ENCODE measurements at regions not wholly inside any gene's neighbourhood (a gene's known extent, or its start where the extent isn't known, plus 50 kb on each side); places are given as distances from the start of the nearest gene placed in this dataset.

GRCh38 chr10:88057720-88058119 is 194.3 kb downstream of the PTEN start:
- TF ChIP-seq CTCF (IDR thresholded peaks at IDR 0.05; ENCODE audit: insufficient read depth, low read depth, low read length) = no peak
- no peak overlapping the region for H3K4me3 ChIP-seq (ENCODE audit: low read depth, low read length)
- no peak for DNase-seq (ENCODE audit: low read depth)

GRCh38 chr10:88058750-88059149 is 195.3 kb downstream of the PTEN start:
- no peak for TF ChIP-seq CTCF (IDR thresholded peaks at IDR 0.05; ENCODE audit: insufficient read depth, low read depth, low read length)
- no peak overlapping the region for H3K4me3 ChIP-seq (ENCODE audit: low read depth, low read length)
- no peak for DNase-seq (ENCODE audit: low read depth)

GRCh38 chr10:88059190-88059589 is 195.8 kb downstream of the PTEN start:
- no peak for TF ChIP-seq CTCF (IDR thresholded peaks at IDR 0.05; ENCODE audit: insufficient read depth, low read depth, low read length)
- DNase-seq (ENCODE audit: low read depth) = no peak
- no peak overlapping the region for H3K4me3 ChIP-seq (ENCODE audit: low read depth, low read length)

- TF ChIP-seq CTCF (IDR thresholded peaks at IDR 0.05; ENCODE audit: insufficient read depth, low read depth, low read length) = no peak
- no peak overlapping the region for H3K4me3 ChIP-seq (ENCODE audit: low read depth, low read length)
- DNase-seq (ENCODE audit: low read depth) = no peak
Observed at GRCh38 chr10:88060762-88061161, 197.3 kb downstream of the PTEN start.

GRCh38 chr10:88062385-88062784 is 199.0 kb downstream of the PTEN start:
- H3K4me3 ChIP-seq (ENCODE audit: low read depth, low read length) = no peak overlapping the region
- TF ChIP-seq CTCF (IDR thresholded peaks at IDR 0.05; ENCODE audit: insufficient read depth, low read depth, low read length) = no peak
- no peak for DNase-seq (ENCODE audit: low read depth)

- no peak overlapping the region for H3K4me3 ChIP-seq (ENCODE audit: low read depth, low read length)
- peak; percentile 91 for DNase-seq (ENCODE audit: low read depth)
- TF ChIP-seq CTCF (IDR thresholded peaks at IDR 0.05; ENCODE audit: insufficient read depth, low read depth, low read length) = no peak
Observed at GRCh38 chr10:88062798-88063472, 199.5 kb downstream of the PTEN start.

Data from fibroblast of villous mesenchyme (primary cell).